ENCODE measurements at regions not wholly inside any gene's neighbourhood (a gene's known extent, or its start where the extent isn't known, plus 50 kb on each side); places are given as distances from the start of the nearest gene placed in this dataset.

GRCh38 chr15:47376190-47376589 is 341.1 kb upstream of the SEMA6D start:
- no peak overlapping the region for H2AFZ ChIP-seq (replicated peaks; ENCODE audit: low read length, poor library complexity)
- peak overlapping the region in 1 of 2 experiments; percentile 15; a peak in 1 of 4 replicates for H4K8ac ChIP-seq (ENCODE audit: low read depth in 2 of 2, low read length in 2 of 2)
- peak overlapping the region; percentile 35; the same call in 1 of the 2 replicates for H2BK120ac ChIP-seq (ENCODE audit: low read depth, low read length)
- H3K27ac ChIP-seq (ENCODE audit: insufficient read depth, low read length) = no peak overlapping the region
- DNase-seq (no peak), ATAC-seq (ENCODE audit: low read depth) (no peak)
- H3K4me2 ChIP-seq (ENCODE audit: low read depth, low read length) = no peak overlapping the region
- H3K23ac ChIP-seq (ENCODE audit: low read depth, low read length) = no peak overlapping the region
- H2BK15ac ChIP-seq (ENCODE audit: low read depth, low read length) = peak overlapping the region; percentile 6; the same call in 1 of the 3 replicates
- ChIA-PET POLR2A (ENCODE audit: unreplicated experiment) (interaction anchor here (0.5 to 0.6 kb wide), 2 partner anchors 10 to 246 kb away, joined by 5 to 10 read pairs; no protein-coding TSS in a partner anchor), CTCF (interaction anchor here (0.6 to 1.1 kb wide), 2 partner anchors 9 to 657 kb away, joined by 3 read pairs; no protein-coding TSS in a partner anchor)
- H3K36me3 ChIP-seq (ENCODE audit: control insufficient read depth, insufficient read depth, low read length) = no peaks in the 10 kb centered on the region
- TF ChIP-seq BHLHE40 (IDR thresholded peaks at IDR 0.05; ENCODE audit: low read depth, low read length) = no peak
- TF ChIP-seq MAFK (IDR thresholded peaks at IDR 0.05; ENCODE audit: low read depth, low read length) = no peak
- TF ChIP-seq FOS (IDR thresholded peaks at IDR 0.05; ENCODE audit: low read depth, low read length) = no peak
- TF ChIP-seq POLR2A (IDR thresholded peaks at IDR 0.05; ENCODE audit: low read depth, low read length) = no peak
- TF ChIP-seq USF2 (IDR thresholded peaks at IDR 0.05; ENCODE audit: low read depth, low read length) = no peak
- TF ChIP-seq RAD21 (IDR thresholded peaks at IDR 0.05; ENCODE audit: low read length) = no peak
- TF ChIP-seq RCOR1 (IDR thresholded peaks at IDR 0.05; ENCODE audit: insufficient replicate concordance, low read length) = no peak
- TF ChIP-seq CHD1 (IDR thresholded peaks at IDR 0.05; ENCODE audit: low read depth, low read length) = no peak
- no peak for TF ChIP-seq CEBPB (IDR thresholded peaks at IDR 0.05; ENCODE audit: low read depth, low read length)
- no peaks in the 10 kb centered on the region for H3K9me1 ChIP-seq (ENCODE audit: insufficient read depth, low read length)
- peak overlapping the region; percentile 64; the same call in 1 of the 2 replicates for H3K18ac ChIP-seq (ENCODE audit: low read depth, low read length)
- in situ Hi-C loops (cut with MboI; ENCODE audit: low sequenced_read_pairs) = no loop called here
- no peak overlapping the region for H3K56ac ChIP-seq (ENCODE audit: extremely low read depth, insufficient read depth, low read length)
- no peak overlapping the region for H2AK5ac ChIP-seq (ENCODE audit: low read depth, low read length)
- H3K9ac ChIP-seq (ENCODE audit: low read depth, low read length) = no peak overlapping the region
- H2AK9ac ChIP-seq (replicated peaks; ENCODE audit: low read depth, low read length, poor library complexity) = no peak overlapping the region
- intact Hi-C loops (cut with micrococcal nuclease) = no loop called here
- H2BK5ac ChIP-seq (ENCODE audit: low read depth, low read length, poor library complexity, severe bottlenecking) = no peak overlapping the region
- H3K4ac ChIP-seq (ENCODE audit: low read depth, low read length) = no peak overlapping the region; the same call in 1 of the 2 replicates
- H2BK20ac ChIP-seq (ENCODE audit: low read depth, low read length) = 0 out of 2 replicates have a peak overlapping the region, but pooled peaks have one; percentile 8
- WGBS, 2 experiments (ENCODE audit: extremely low coverage in 2 of 2, insufficient read length in 1 of 2) = no CpG with 5 or more reads among the region's 3 CpGs
- no peaks in the 10 kb centered on the region for H3K9me3 ChIP-seq (ENCODE audit: control insufficient read depth, insufficient read depth, low read length)
- H3K4me1 ChIP-seq (ENCODE audit: control insufficient read depth, insufficient read depth, low read length) = peaks cover 3% of the 10 kb centered on the region; the same call in 1 of the 2 replicates
- no peaks in the 10 kb centered on the region for H3K27me3 ChIP-seq (ENCODE audit: control insufficient read depth, insufficient read depth, low read length)
- H4K5ac ChIP-seq (ENCODE audit: low read depth, low read length) = peak overlapping the region; percentile 55; the same call in 1 of the 2 replicates
- no peaks in the 10 kb centered on the region for H3K79me1 ChIP-seq (ENCODE audit: low read depth in 1 of 2, low read length in 2 of 2)
- H4K91ac ChIP-seq (ENCODE audit: insufficient read depth, low read depth, low read length) = no peak overlapping the region
- dilution Hi-C loops (cut with HindIII; ENCODE audit: low sequenced_read_pairs, unreplicated experiment) = no loop called here
- no peak overlapping the region for H3K4me3 ChIP-seq (ENCODE audit: insufficient read depth, low read depth, low read length)
- peak overlapping the region; percentile 2; the same call in 1 of the 2 replicates for H3K14ac ChIP-seq (replicated peaks; ENCODE audit: low read depth, low read length)
- no TSS peak for BruUV-seq (replicated peaks)
- H4K20me1 ChIP-seq (ENCODE audit: insufficient read depth, low read length) = no peaks in the 10 kb centered on the region

Measured in IMR-90 (cell line).